ENCODE measurements at regions not wholly inside any gene's neighbourhood (a gene's known extent, or its start where the extent isn't known, plus 50 kb on each side); places are given as distances from the start of the nearest gene placed in this dataset.

DNA sequence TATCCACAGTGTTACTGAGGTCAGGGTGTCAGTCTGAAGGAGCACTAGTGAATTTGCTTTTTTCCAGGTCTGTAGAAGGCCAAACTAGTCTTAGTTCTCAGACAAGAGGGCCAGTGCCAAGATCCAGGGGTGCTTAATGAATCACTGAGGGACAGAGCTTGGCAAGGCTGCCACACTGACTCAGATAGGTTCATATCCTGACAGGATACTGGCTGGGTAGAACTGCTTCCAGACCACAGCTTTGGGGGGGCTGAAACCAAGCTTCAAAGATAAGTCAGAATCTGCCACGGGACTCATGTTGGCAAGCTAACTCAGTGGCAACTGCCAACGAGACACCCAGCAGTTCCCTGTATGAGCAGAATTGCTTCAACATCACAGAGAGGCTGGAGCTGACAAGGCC, 1125.4 kb downstream of the EFNA5 start:
- TF ChIP-seq CTCF (IDR thresholded peaks at IDR 0.05; ENCODE audit: low read depth, low read length) (no peak), EZH2phosphoT487 (IDR thresholded peaks at IDR 0.05; ENCODE audit: low read depth) (no peak)
